ENCODE measurements at regions not wholly inside any gene's neighbourhood (a gene's known extent, or its start where the extent isn't known, plus 50 kb on each side); places are given as distances from the start of the nearest gene placed in this dataset.

GRCh38 chr3:43171748-43172147 is 65.9 kb upstream of the POMGNT2 start:
- Histone ChIP-seq H3K4ac (ENCODE audit: low read depth, low read length) (no peak overlapping the region), H3K18ac (ENCODE audit: low read depth, low read length) (no peak overlapping the region), H2BK15ac (ENCODE audit: low read depth, low read length) (no peak overlapping the region), H4K91ac (ENCODE audit: insufficient read depth, low read depth, low read length) (no peak overlapping the region), H2BK120ac (ENCODE audit: low read depth, low read length) (no peak overlapping the region), H2AFZ (replicated peaks; ENCODE audit: low read length, poor library complexity) (no peak overlapping the region), H3K23ac (ENCODE audit: low read depth, low read length) (no peak overlapping the region), H3K27ac (ENCODE audit: insufficient read depth, low read length) (no peak overlapping the region), H3K4me3 (ENCODE audit: insufficient read depth, low read depth, low read length) (no peak overlapping the region), H3K4me2 (ENCODE audit: low read depth, low read length) (no peak overlapping the region), H3K4me1 (ENCODE audit: control insufficient read depth, insufficient read depth, low read length) (peaks cover 4% of the 10 kb centered on the region; the same call in 1 of the 2 replicates), H3K56ac (ENCODE audit: extremely low read depth, insufficient read depth, low read length) (no peak overlapping the region), H4K8ac (ENCODE audit: low read depth in 2 of 2, low read length in 2 of 2) (peak overlapping the region in 1 of 2 experiments; percentile 3; a peak in 1 of 4 replicates), H3K79me1 (ENCODE audit: low read depth in 1 of 2, low read length in 2 of 2) (no peaks in the 10 kb centered on the region), H3K9ac (ENCODE audit: low read depth, low read length) (no peak overlapping the region), H3K27me3 (ENCODE audit: control insufficient read depth, insufficient read depth, low read length) (no peaks in the 10 kb centered on the region), H3K36me3 (ENCODE audit: control insufficient read depth, insufficient read depth, low read length) (no peaks in the 10 kb centered on the region), H3K9me3 (ENCODE audit: control insufficient read depth, insufficient read depth, low read length) (peaks cover 3% of the 10 kb centered on the region; the same call in 1 of the 2 replicates), H2AK9ac (replicated peaks; ENCODE audit: low read depth, low read length, poor library complexity) (no peak overlapping the region), H2AK5ac (ENCODE audit: low read depth, low read length) (no peak overlapping the region), H2BK20ac (ENCODE audit: low read depth, low read length) (no peak overlapping the region), H3K14ac (replicated peaks; ENCODE audit: low read depth, low read length) (no peak overlapping the region), H4K20me1 (ENCODE audit: insufficient read depth, low read length) (no peaks in the 10 kb centered on the region), H3K9me1 (ENCODE audit: insufficient read depth, low read length) (no peaks in the 10 kb centered on the region; the same call in none of the 2 replicates), H2BK5ac (ENCODE audit: low read depth, low read length, poor library complexity, severe bottlenecking) (no peak overlapping the region), H4K5ac (ENCODE audit: low read depth, low read length) (no peak overlapping the region)
- intact Hi-C loops (cut with micrococcal nuclease) = no loop called here
- DNase-seq = no peak
- in situ Hi-C loops (cut with MboI; ENCODE audit: low sequenced_read_pairs) = no loop called here
- BruUV-seq (replicated peaks) = no TSS peak
- ChIA-PET CTCF (interaction anchor here (0.6 kb wide), 2 partner anchors 614 to 1170 kb away, joined by 3 to 4 read pairs; no protein-coding TSS in a partner anchor), POLR2A (ENCODE audit: unreplicated experiment) (no interaction called here)
- dilution Hi-C loops (cut with HindIII; ENCODE audit: low sequenced_read_pairs, unreplicated experiment) = no loop called here
- WGBS, 2 experiments (ENCODE audit: extremely low coverage in 2 of 2, insufficient read length in 1 of 2) = no CpG with 5 or more reads among the region's 5 CpGs
- no peak for TF ChIP-seq MAZ (IDR thresholded peaks at IDR 0.05; ENCODE audit: borderline replicate concordance, low read depth, low read length)
- no peak for TF ChIP-seq CEBPB (IDR thresholded peaks at IDR 0.05; ENCODE audit: low read depth, low read length)
- TF ChIP-seq USF2 (IDR thresholded peaks at IDR 0.05; ENCODE audit: low read depth, low read length) = no peak
- TF ChIP-seq, protein P1, sequence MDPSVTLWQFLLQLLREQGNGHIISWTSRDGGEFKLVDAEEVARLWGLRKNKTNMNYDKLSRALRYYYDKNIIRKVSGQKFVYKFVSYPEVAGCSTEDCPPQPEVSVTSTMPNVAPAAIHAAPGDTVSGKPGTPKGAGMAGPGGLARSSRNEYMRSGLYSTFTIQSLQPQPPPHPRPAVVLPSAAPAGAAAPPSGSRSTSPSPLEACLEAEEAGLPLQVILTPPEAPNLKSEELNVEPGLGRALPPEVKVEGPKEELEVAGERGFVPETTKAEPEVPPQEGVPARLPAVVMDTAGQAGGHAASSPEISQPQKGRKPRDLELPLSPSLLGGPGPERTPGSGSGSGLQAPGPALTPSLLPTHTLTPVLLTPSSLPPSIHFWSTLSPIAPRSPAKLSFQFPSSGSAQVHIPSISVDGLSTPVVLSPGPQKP (IDR thresholded peaks at IDR 0.05; ENCODE audit: borderline replicate concordance, low read depth, low read length) = no peak
- no peak for TF ChIP-seq FOS (IDR thresholded peaks at IDR 0.05; ENCODE audit: low read depth, low read length)
- TF ChIP-seq BHLHE40 (IDR thresholded peaks at IDR 0.05; ENCODE audit: low read depth, low read length) = no peak
- TF ChIP-seq MAFK (IDR thresholded peaks at IDR 0.05; ENCODE audit: low read depth, low read length) = no peak
- TF ChIP-seq RCOR1 (IDR thresholded peaks at IDR 0.05; ENCODE audit: insufficient replicate concordance, low read length) = no peak
- TF ChIP-seq CHD1 (IDR thresholded peaks at IDR 0.05; ENCODE audit: low read depth, low read length) = no peak
- TF ChIP-seq MXI1 (IDR thresholded peaks at IDR 0.05; ENCODE audit: borderline replicate concordance, low read depth, low read length) = no peak
- TF ChIP-seq POLR2A (IDR thresholded peaks at IDR 0.05; ENCODE audit: low read depth, low read length) = no peak
- TF ChIP-seq, protein P2, sequence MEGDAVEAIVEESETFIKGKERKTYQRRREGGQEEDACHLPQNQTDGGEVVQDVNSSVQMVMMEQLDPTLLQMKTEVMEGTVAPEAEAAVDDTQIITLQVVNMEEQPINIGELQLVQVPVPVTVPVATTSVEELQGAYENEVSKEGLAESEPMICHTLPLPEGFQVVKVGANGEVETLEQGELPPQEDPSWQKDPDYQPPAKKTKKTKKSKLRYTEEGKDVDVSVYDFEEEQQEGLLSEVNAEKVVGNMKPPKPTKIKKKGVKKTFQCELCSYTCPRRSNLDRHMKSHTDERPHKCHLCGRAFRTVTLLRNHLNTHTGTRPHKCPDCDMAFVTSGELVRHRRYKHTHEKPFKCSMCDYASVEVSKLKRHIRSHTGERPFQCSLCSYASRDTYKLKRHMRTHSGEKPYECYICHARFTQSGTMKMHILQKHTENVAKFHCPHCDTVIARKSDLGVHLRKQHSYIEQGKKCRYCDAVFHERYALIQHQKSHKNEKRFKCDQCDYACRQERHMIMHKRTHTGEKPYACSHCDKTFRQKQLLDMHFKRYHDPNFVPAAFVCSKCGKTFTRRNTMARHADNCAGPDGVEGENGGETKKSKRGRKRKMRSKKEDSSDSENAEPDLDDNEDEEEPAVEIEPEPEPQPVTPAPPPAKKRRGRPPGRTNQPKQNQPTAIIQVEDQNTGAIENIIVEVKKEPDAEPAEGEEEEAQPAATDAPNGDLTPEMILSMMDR (conservative IDR thresholded peaks at IDR 0.05; ENCODE audit: low read depth, low read length) = no peak
- TF ChIP-seq RAD21 (IDR thresholded peaks at IDR 0.05; ENCODE audit: low read length) = no peak
- no peak for TF ChIP-seq RFX5 (IDR thresholded peaks at IDR 0.05; ENCODE audit: low read depth, low read length)
- no peak for TF ChIP-seq SMC3 (IDR thresholded peaks at IDR 0.05; ENCODE audit: low read depth, low read length)
- no peak for ATAC-seq (ENCODE audit: low read depth)

Data from IMR-90 (cell line).